ENCODE measurements at regions not wholly inside any gene's neighbourhood (a gene's known extent, or its start where the extent isn't known, plus 50 kb on each side); places are given as distances from the start of the nearest gene placed in this dataset.

- Histone ChIP-seq H3K9me3 (no peaks in the 10 kb centered on the region), H3K36me3 (no peaks in the 10 kb centered on the region), H3K4me3 (no peak overlapping the region), H3K27me3 (no peaks in the 10 kb centered on the region), H3K4me1 (no peaks in the 10 kb centered on the region), H3K27ac (no peak overlapping the region)
- intact Hi-C loops (cut with DNase I), result no loop called here
- WGBS, 2 donors, result 77 to 80% methylated on average over 5 of the region's 5 CpGs
- no peak for DNase-seq
- TF ChIP-seq CTCF (IDR thresholded peaks at IDR 0.05), result no peak
- no peak for TF ChIP-seq POLR2A (IDR thresholded peaks at IDR 0.05)
Measured at GRCh38 chr1:57968321-57968720, 544.5 kb upstream of the DAB1 start.

- TF ChIP-seq CTCF (IDR thresholded peaks at IDR 0.05), result no peak
- TF ChIP-seq POLR2A (IDR thresholded peaks at IDR 0.05), result no peak
- H3K4me3 ChIP-seq, result no peak overlapping the region
- intact Hi-C loops (cut with DNase I), result no loop called here
- H3K27me3 ChIP-seq, result no peaks in the 10 kb centered on the region
- H3K36me3 ChIP-seq, result no peaks in the 10 kb centered on the region
- no peaks in the 10 kb centered on the region for H3K4me1 ChIP-seq
- no peak overlapping the region for H3K27ac ChIP-seq
- WGBS, 2 donors, result 30 to 54% methylated on average over 3 of the region's 3 CpGs
- H3K9me3 ChIP-seq, result no peaks in the 10 kb centered on the region
- DNase-seq, result no peak
Measured at GRCh38 chr1:57966751-57967406, 543.0 kb upstream of the DAB1 start.

- H3K27me3 ChIP-seq, result no peaks in the 10 kb centered on the region
- no peaks in the 10 kb centered on the region for H3K4me1 ChIP-seq
- WGBS, 2 donors, result 41 to 56% methylated on average over 4 to 5 of the region's 5 CpGs
- H3K4me3 ChIP-seq, result no peak overlapping the region
- no peak overlapping the region for H3K27ac ChIP-seq
- H3K9me3 ChIP-seq, result no peaks in the 10 kb centered on the region
- intact Hi-C loops (cut with DNase I), result no loop called here
- TF ChIP-seq POLR2A (IDR thresholded peaks at IDR 0.05) (no peak), CTCF (IDR thresholded peaks at IDR 0.05) (no peak)
- H3K36me3 ChIP-seq, result no peaks in the 10 kb centered on the region
- no peak for DNase-seq
Measured at GRCh38 chr1:57966340-57966739, 542.5 kb upstream of the DAB1 start.

- Histone ChIP-seq H3K4me1 (no peaks in the 10 kb centered on the region), H3K9me3 (no peaks in the 10 kb centered on the region), H3K27me3 (no peaks in the 10 kb centered on the region), H3K4me3 (no peak overlapping the region), H3K36me3 (no peaks in the 10 kb centered on the region), H3K27ac (no peak overlapping the region)
- no peak for DNase-seq
- TF ChIP-seq CTCF (IDR thresholded peaks at IDR 0.05) (no peak), POLR2A (IDR thresholded peaks at IDR 0.05) (no peak)
- WGBS, 2 donors, result 78 to 79% methylated on average over 6 of the region's 6 CpGs
- intact Hi-C loops (cut with DNase I), result no loop called here
Measured at GRCh38 chr1:57963581-57963980, 539.7 kb upstream of the DAB1 start.

GRCh38 chr1:57959531-57960241, 535.8 kb upstream of the DAB1 start:
- Histone ChIP-seq H3K9me3 (no peaks in the 10 kb centered on the region), H3K27me3 (no peaks in the 10 kb centered on the region), H3K27ac (no peak overlapping the region), H3K4me3 (no peak overlapping the region), H3K36me3 (no peaks in the 10 kb centered on the region), H3K4me1 (no peaks in the 10 kb centered on the region)
- no peak for DNase-seq
- intact Hi-C loops (cut with DNase I), result no loop called here
- TF ChIP-seq CTCF (IDR thresholded peaks at IDR 0.05) (no peak), POLR2A (IDR thresholded peaks at IDR 0.05) (no peak)
- WGBS, 2 donors, result 56 to 63% methylated on average over 3 to 8 of the region's 8 CpGs
